H7 (cell line): ENCODE measurements at regions not wholly inside any gene's neighbourhood (a gene's known extent, or its start where the extent isn't known, plus 50 kb on each side); places are given as distances from the start of the nearest gene placed in this dataset.

Experiments used
- DNase-seq: peaks from one replicate; pipeline ENCODE4 v3.0.0; 2012
- H3K27me3 ChIP-seq: 2 replicates; pipeline ENCODE4 v1.6.0; 2011; ENCODE audit warnings: mild to moderate bottlenecking, low read length; ENCODE audit not compliant: control insufficient read depth, insufficient read depth
- H3K36me3 ChIP-seq: replicated peaks from 2 replicates; pipeline ENCODE4 v1.5.1; 2011; ENCODE audit warnings: low read length; ENCODE audit not compliant: control insufficient read depth, insufficient read depth
- H3K4me3 ChIP-seq: 2 replicates; pipeline ENCODE4 v1.5.1; 2011; ENCODE audit warnings: low read depth, mild to moderate bottlenecking, control low read depth, low read length, moderate library complexity; ENCODE audit not compliant: insufficient read depth

- no peaks in the 10 kb centered on the region for H3K36me3 ChIP-seq
- no peak for DNase-seq
- H3K4me3 ChIP-seq: no peak overlapping the region
- no peaks in the 10 kb centered on the region for H3K27me3 ChIP-seq
Measured at GRCh38 chr3:34547297-34547920, 749.0 kb downstream of the PDCD6IP start.

- H3K36me3 ChIP-seq: no peaks in the 10 kb centered on the region
- DNase-seq: no peak
- no peaks in the 10 kb centered on the region for H3K27me3 ChIP-seq
- no peak overlapping the region for H3K4me3 ChIP-seq
Measured at GRCh38 chr3:34567266-34567665, 768.8 kb downstream of the PDCD6IP start.

- no peak for DNase-seq
Measured at GRCh38 chr3:34568766-34569165, 770.3 kb downstream of the PDCD6IP start.

DNA sequence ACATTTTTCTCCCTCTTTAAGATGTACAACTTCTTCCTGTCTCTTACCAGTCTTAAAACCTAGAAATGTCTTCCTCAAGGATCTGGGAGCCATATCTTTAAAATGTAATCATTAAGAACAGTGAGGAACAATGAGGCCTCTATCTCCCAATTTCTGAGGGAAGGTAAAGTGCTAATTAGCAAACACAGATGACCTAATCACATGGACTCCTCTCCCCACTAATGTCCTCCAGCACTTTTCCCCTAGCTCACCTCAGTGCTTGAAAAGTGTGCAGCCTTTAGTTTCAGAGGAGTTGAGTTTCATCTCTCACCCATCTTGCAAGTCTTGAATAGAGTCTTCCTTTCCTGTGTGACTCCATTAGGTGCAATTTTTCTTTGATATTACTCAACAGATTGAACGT, 771.0 kb downstream of the PDCD6IP start:
- DNase-seq: no peak
- H3K4me3 ChIP-seq: no peak overlapping the region

More at GRCh38 chr3:34568766-34569165, 770.3 kb downstream of the PDCD6IP start:
- Histone ChIP-seq H3K27me3 (no peaks in the 10 kb centered on the region), H3K36me3 (no peaks in the 10 kb centered on the region), H3K4me3 (no peak overlapping the region)

GRCh38 chr3:34570916-34571705, 772.7 kb downstream of the PDCD6IP start:
- H3K27me3 ChIP-seq: no peaks in the 10 kb centered on the region
- DNase-seq: no peak
- no peaks in the 10 kb centered on the region for H3K36me3 ChIP-seq
- no peak overlapping the region for H3K4me3 ChIP-seq

More for the DNA sequence above, 771.0 kb downstream of the PDCD6IP start:
- no peaks in the 10 kb centered on the region for H3K36me3 ChIP-seq
- no peaks in the 10 kb centered on the region for H3K27me3 ChIP-seq

GRCh38 chr3:34571714-34572113, 773.3 kb downstream of the PDCD6IP start:
- no peak overlapping the region for H3K4me3 ChIP-seq
- no peak for DNase-seq
- H3K27me3 ChIP-seq: no peaks in the 10 kb centered on the region
- no peaks in the 10 kb centered on the region for H3K36me3 ChIP-seq

DNA sequence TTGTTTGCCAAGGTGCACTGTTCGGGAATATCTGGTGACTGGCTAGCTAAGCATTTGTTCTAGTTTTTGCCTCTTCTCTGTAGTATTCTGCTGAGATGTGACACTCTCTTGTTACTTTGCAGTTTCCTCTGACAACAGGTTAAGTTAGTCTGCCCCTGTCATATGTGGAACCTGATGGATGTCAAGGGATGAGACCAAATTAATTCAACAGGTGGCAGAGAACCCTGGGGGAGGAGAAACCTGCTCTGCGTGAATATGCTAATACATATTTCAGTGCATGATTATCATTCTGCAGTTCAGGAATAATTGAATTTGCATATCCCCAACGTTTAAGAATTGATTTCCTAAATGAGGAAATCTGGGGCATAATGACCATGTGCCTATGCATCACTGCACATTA, 777.3 kb downstream of the PDCD6IP start:
- Histone ChIP-seq H3K4me3 (no peak overlapping the region), H3K36me3 (no peaks in the 10 kb centered on the region), H3K27me3 (no peaks in the 10 kb centered on the region)
- DNase-seq: no peak

DNA sequence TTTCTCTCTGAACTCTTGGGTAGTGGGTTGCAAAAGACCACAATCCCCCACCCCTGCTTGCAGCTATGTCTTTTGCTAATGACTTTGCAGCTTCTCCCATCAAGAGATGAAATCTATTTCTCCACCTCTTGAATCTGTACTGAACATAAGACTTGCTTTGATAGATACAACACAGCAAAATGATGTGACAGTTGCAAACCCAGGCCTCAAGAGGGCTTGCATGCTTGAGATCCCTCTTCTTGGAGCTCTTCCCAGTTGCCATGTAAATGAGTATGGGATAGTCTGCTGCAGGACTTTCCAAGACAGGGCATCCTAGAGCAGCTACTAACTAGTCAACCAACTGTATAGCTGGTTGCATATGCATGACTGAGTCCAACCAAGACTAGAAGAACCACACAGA, 783.6 kb downstream of the PDCD6IP start:
- no peak for DNase-seq
- Histone ChIP-seq H3K4me3 (no peak overlapping the region), H3K36me3 (no peaks in the 10 kb centered on the region), H3K27me3 (no peaks in the 10 kb centered on the region)

DNA sequence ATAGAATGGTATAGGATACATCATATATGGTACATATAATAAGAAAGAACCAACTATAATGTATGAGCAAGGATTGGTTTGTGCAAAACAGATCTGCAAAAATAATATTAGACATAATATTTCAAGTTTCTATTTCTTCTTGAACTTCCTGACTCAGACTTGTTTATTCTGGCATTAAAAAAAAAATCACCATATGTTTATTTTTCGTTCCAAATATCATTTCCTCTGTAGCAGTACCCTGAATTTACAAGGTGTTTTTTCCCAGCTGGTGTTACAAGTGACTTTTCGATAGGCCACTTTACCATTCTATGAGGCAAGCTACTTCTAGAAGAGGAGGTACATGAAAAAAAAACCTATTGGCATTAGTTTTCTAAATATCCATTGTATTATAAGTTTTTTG, 785.0 kb downstream of the PDCD6IP start:
- Histone ChIP-seq H3K4me3 (no peak overlapping the region), H3K27me3 (no peaks in the 10 kb centered on the region), H3K36me3 (no peaks in the 10 kb centered on the region)
- no peak for DNase-seq

DNA sequence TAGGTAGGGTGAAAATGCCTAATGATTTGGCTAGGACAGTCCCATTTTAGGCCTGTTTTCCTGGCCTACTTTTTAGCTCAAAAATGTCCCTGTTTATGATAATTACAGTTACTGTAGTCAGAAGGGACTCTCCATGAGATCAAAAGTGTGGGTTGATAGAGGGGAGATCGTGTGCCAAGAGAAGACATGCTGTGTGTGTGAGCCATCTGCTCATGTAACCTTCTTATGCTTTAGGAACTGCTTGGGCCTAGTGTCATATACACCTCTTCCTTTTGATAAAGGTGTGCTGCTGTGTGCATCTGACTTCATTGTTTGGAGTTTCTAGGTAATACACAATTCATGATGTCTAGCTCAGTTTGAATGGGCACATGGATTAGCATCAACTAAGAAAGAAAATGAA, 786.5 kb downstream of the PDCD6IP start:
- no peaks in the 10 kb centered on the region for H3K27me3 ChIP-seq
- no peaks in the 10 kb centered on the region for H3K36me3 ChIP-seq
- no peak for DNase-seq
- H3K4me3 ChIP-seq: no peak overlapping the region

GRCh38 chr3:34599595-34599994, 801.2 kb downstream of the PDCD6IP start:
- Histone ChIP-seq H3K27me3 (no peaks in the 10 kb centered on the region), H3K4me3 (no peak overlapping the region), H3K36me3 (no peaks in the 10 kb centered on the region)
- no peak for DNase-seq

GRCh38 chr3:34619990-34620389, 821.6 kb downstream of the PDCD6IP start:
- no peaks in the 10 kb centered on the region for H3K27me3 ChIP-seq
- no peak for DNase-seq
- H3K4me3 ChIP-seq: no peak overlapping the region
- no peaks in the 10 kb centered on the region for H3K36me3 ChIP-seq

DNA sequence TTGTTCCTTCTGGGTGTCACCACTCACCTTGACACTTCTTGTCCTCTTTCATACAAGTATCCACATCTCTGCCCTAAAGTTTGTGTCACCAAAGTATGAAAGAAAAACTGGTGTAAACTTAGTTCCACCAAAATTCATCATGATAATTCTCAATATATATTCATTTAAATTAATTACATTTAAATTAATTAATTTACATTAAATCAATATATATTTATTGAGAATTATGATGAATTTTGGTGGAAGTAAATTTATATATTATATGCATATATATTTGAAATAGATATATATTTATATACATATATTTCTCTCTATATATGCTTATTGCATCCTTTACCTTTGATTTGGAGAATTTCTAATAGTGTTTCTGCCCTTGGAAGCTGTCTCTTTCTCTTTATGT, 828.3 kb downstream of the PDCD6IP start:
- DNase-seq: no peak
- H3K4me3 ChIP-seq: no peak overlapping the region
- no peaks in the 10 kb centered on the region for H3K27me3 ChIP-seq
- no peaks in the 10 kb centered on the region for H3K36me3 ChIP-seq

DNA sequence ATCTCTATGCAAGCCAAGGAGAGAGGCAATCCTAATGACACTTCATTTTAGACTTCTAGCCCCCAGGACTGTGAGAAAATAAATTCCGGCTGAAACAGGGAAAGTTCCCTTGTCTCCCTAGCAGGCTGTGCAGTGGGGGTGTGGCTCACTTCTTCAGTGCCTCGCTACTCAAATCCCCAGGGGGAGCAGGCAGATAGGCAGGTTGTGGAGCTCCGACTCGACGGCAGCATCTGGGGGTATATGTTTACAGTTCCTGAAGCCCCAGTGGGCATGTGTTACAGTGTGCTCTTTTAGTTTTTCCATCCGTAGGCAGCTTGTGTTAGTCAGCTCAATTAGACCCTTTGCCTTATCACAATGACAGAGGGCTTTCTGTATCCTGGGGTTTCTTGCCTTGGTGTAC, 836.5 kb downstream of the PDCD6IP start:
- DNase-seq: no peak
- Histone ChIP-seq H3K4me3 (no peak overlapping the region), H3K36me3 (no peaks in the 10 kb centered on the region), H3K27me3 (no peaks in the 10 kb centered on the region)

DNA sequence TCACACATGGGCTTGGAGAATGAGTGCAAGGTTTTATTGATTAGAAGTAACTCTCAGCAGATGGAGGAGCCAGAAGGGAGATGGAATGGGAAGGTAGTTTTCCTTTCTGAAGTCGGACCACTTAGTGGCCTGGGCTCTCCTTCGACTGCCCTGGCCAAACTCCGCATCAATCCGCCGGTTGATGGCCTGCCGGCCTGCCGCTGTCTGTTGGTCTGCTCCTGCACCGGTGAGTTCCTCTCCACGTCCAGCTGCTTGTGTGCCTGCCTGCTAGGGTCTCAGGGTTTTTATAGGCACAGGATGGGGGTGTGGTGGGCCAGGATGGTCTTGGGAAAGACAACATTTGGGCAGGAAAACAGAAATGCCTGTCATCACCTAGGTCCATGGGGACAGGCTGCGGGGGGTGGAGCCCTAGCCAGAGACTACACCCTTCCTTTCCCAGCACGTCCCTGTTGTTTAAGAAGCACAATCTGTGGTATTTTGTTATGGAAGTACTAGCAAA, 837.0 kb downstream of the PDCD6IP start:
- Histone ChIP-seq H3K27me3 (no peaks in the 10 kb centered on the region), H3K36me3 (no peaks in the 10 kb centered on the region), H3K4me3 (no peak overlapping the region)
- DNase-seq: no peak
